AG09309 (cell line): ENCODE measurements at regions not wholly inside any gene's neighbourhood (a gene's known extent, or its start where the extent isn't known, plus 50 kb on each side); places are given as distances from the start of the nearest gene placed in this dataset.

Source experiments
- DNase-seq: peaks from one replicate; pipeline ENCODE4 v3.0.0-alpha.2; 2010; ENCODE audit warnings: low read depth
- H3K4me3 ChIP-seq: 2 replicates; pipeline ENCODE4 v1.5.1; 2011; ENCODE audit warnings: mild to moderate bottlenecking, low read depth, low read length, moderate library complexity; ENCODE audit not compliant: control insufficient read depth
- TF ChIP-seq, protein P1 (sequence below): IDR thresholded peaks from 2 replicates; pipeline ENCODE4 v1.5.1; 2011; ENCODE audit warnings: mild to moderate bottlenecking, low read depth, low read length, inconsistent platforms; ENCODE audit not compliant: insufficient read depth, control insufficient read depth; ENCODE audit errors: missing control alignments

DNA sequence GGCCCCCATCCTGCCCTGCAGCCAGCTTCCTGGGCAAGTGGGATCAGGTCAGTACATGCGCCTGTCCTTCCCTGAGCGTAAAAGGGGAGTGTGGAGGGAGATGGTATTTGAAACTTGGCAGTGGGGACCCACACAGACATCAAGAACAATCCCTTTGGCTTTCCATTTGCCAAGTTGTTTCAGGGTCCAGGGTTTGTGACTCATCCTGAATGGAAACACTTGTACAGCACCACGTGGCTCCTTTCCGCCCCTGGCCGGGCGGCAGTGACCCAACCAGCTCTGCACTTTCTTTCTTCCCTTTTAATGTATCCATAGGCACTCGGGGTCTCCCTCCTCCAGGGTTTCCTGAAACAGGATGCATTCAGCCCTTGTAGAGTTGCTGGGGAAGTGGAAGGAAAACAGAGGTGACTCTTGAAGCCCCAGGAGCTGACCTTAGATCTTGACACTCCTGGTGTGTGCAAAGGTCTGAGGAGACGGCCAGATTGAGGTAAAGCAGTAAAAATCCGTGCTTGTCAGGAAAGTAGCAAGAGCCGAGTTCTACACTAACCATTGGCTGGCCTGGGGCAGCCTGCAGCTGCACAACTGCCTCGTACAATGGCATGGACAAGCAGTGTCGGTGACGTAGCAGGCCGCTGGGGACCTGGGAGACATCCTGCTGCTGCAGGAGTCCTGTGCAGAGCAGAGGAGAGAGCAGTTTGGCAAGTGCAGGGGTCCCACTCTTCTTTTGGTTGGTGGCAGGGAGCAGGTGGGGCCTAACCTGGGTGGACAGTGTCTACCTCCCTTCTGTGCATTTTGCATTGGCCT is 189.8 kb downstream of the SNX19 start:
- no peak for DNase-seq
- no peak overlapping the region for H3K4me3 ChIP-seq

DNA sequence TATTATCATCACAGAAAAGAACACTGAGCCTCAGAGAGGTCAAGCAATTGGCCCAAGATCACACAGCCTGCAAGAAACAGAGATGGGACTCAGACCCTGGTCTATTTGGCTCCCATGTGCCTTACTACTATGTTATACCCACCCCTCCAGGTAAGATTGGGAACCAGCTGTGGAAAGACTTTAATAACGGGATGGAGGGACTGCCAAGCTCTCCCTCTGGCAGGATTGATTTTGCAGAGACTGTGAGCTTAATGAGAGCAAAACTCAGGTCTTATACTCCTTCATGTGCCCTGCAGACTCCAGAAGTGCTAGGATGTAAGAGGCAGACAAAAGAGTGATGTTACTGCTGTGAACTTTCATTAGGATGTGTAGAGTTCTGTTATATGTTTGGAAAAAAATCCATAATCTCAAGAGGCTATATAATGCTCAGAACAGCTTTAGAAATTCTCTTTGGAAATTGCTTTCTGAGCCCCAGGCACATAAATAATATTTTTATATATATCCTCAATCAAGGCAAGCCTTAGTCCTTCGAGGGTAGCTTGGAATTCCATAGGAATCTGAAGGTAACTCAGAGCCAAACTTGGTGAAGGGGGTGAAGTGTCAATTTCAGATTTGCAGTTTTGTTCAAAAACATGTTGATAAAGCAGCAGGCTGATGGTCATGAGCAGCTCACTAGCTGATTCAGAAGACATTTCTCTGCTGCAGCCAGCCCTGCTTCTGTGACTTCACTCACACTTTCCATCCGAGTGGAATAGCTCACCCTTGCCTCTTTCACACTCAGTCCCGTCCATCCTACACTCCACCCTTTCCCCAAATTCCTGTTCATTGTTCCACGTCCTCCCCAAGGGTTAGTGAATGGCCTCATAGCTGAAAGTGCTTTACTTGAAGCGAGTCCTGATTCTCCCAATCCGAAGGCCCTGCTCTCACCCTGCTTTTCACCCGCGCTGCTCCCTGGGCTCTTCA is 188.8 kb downstream of the SNX19 start:
- DNase-seq, result no peak
- H3K4me3 ChIP-seq, result no peak overlapping the region
- TF ChIP-seq, protein P1, sequence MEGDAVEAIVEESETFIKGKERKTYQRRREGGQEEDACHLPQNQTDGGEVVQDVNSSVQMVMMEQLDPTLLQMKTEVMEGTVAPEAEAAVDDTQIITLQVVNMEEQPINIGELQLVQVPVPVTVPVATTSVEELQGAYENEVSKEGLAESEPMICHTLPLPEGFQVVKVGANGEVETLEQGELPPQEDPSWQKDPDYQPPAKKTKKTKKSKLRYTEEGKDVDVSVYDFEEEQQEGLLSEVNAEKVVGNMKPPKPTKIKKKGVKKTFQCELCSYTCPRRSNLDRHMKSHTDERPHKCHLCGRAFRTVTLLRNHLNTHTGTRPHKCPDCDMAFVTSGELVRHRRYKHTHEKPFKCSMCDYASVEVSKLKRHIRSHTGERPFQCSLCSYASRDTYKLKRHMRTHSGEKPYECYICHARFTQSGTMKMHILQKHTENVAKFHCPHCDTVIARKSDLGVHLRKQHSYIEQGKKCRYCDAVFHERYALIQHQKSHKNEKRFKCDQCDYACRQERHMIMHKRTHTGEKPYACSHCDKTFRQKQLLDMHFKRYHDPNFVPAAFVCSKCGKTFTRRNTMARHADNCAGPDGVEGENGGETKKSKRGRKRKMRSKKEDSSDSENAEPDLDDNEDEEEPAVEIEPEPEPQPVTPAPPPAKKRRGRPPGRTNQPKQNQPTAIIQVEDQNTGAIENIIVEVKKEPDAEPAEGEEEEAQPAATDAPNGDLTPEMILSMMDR, result no peak

More for the DNA sequence above, 189.8 kb downstream of the SNX19 start:
- TF ChIP-seq, protein P1, result no peak

DNA sequence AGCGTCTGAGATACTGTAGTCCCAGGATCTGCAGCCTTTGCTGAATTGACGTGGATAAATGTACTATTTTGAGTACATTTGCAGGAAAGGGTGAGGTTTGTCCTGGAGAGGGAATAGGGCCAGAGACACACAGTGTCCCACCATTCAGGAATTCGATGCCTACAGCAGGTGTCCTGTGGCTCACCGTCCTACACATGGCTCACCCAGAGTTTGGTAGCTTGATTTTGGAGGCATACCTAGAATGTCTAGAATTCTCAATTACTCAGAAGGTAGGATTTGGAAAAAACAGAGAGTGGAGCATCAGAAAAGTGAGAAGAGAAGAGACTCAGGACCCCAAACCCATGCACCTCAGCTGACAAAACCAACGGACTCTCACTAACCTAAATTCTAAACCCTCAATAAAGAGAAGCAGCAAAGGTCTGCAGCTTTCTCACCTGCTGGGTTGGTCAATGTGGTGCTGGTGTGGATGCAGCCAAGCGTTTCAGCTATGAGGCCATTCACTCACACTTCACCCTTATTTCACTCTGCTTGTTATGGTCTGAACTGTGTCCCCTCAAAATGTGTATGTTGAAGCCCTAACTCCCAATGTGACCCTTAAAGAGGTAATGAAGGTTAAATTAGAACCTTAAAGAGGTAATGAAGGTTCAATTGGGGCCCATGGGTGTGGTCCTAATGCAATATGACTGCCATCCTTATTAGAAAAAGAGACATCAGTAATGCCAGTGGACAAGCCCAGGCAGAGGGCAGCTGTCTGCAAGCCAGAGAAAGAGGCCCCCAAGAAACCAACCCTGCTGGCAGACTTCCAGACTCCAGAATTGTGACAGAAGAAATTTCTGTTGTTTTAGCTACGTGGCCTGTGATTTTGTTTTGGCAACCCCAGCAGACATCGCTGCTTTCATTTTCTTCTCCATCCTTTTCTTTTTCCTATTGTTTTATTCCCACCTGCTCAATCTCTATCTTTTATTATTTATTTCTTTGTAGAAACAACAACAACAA is 187.8 kb downstream of the SNX19 start:
- no peak for DNase-seq
- TF ChIP-seq, protein P1, result no peak
- no peak overlapping the region for H3K4me3 ChIP-seq

DNA sequence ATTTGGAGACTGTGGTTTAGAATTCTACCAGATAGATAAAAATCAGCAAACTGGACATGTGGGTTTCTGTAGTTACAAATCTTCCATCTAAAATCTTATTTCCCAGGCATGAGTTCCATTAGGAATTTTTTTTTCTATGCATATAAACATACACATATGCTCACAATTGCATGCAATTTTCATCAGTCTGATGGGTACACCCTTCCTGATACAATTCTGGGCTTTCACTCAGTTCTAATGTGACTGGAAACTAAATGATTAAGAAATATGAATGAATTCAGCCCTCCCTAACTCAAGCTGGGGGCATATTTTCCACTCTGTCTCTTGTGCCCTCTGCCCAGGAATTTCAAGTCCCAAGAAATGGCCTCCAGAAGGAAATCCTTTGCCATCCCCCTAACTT is 187.1 kb downstream of the SNX19 start:
- DNase-seq, result no peak
- H3K4me3 ChIP-seq, result no peak overlapping the region
- TF ChIP-seq, protein P1, result no peak

DNA sequence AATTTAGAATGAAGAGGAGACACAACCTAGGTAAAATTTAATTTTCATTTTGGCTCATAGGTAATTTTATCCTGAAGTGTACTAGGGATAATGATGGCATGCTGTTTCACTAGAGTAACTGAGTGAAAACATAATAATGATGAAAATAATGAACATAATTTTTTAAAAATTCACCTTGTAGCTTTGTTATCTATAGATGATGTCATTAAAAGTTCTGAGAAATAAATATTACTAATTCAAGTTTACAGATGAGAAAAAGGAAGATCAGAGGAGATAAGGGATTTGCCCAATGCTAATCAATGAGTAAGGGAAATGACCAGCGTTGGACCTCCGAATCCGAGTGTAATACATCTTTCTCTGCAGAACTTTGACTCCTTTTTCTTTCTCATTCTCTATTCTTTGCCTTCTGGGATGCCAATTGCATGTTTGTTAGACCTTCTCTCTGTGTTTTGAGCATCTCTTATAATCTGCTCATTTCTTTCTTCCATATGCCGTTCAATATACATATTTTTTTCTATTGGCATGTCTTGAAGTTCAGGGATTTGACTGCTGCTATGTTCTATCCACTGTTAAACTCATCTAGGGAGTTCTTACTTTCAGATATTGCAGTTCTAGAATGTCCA is 186.5 kb downstream of the SNX19 start:
- no peak overlapping the region for H3K4me3 ChIP-seq
- DNase-seq, result no peak
- TF ChIP-seq, protein P1, result no peak

DNA sequence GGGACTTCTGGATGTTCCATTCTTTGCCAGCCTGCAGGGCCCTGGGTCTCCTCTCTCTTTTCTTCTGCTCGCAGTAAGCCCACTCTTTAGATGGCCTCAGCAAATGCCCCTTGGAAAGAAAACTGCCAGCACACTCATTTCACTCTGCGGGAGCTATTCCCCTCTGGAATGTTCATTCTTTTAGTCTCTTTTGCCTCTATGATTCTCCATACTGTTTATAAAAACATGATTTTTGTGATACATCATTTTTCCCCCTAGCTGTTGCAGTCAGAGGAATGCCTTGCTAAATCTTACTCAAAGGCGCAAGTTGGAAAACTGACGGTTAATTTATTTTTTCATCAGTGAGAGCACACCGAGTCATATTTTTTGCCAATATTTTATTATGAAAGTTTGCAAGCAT is 184.9 kb downstream of the SNX19 start:
- no peak overlapping the region for H3K4me3 ChIP-seq
- DNase-seq, result no peak
- TF ChIP-seq, protein P1, result no peak
